ENCODE measurements at regions not wholly inside any gene's neighbourhood (a gene's known extent, or its start where the extent isn't known, plus 50 kb on each side); places are given as distances from the start of the nearest gene placed in this dataset.
"Not testable (repeated sequence)": the region's sequence is repeated elsewhere in the genome, so short reads cannot be mapped to it uniquely, and the experiment has no call there.

GRCh38 chr13:21243045-21243897, 66.8 kb downstream of the MRPL57 start:
- Histone ChIP-seq H3K4me3 (replicated peaks; ENCODE audit: insufficient read depth, low read length) (no peak overlapping the region), H3K27me3 (ENCODE audit: insufficient read depth, poor library complexity, severe bottlenecking) (no peaks in the 10 kb centered on the region), H3K27ac (replicated peaks) (no peak overlapping the region)
- no peak for DNase-seq (ENCODE audit: low read depth in 1 of 2, low spot score in 1 of 2)
- no peak for TF ChIP-seq GABPA (IDR thresholded peaks at IDR 0.05; ENCODE audit: low read depth)
- TF ChIP-seq CTCF (IDR thresholded peaks at IDR 0.05; ENCODE audit: insufficient read depth, low read length) = no peak
- TF ChIP-seq POLR2AphosphoS5 (IDR thresholded peaks at IDR 0.05; ENCODE audit: low read depth) = no peak
- no peak for TF ChIP-seq SPI1 (IDR thresholded peaks at IDR 0.05; ENCODE audit: borderline replicate concordance, low read depth)
- no peak for TF ChIP-seq REST (IDR thresholded peaks at IDR 0.05; ENCODE audit: insufficient replicate concordance, low read depth)

- not testable (repeated sequence) for DNase-seq (ENCODE audit: low read depth in 1 of 2, low spot score in 1 of 2); H3K27me3 ChIP-seq (ENCODE audit: insufficient read depth, poor library complexity, severe bottlenecking); H3K4me3 ChIP-seq (replicated peaks; ENCODE audit: insufficient read depth, low read length); H3K27ac ChIP-seq (replicated peaks)
Measured at GRCh38 chr13:21243898-21244184, 67.4 kb downstream of the MRPL57 start.

GRCh38 chr13:21246761-21247452, 70.4 kb downstream of the MRPL57 start:
- no peak overlapping the region for H3K4me3 ChIP-seq (replicated peaks; ENCODE audit: insufficient read depth, low read length)
- H3K27me3 ChIP-seq (ENCODE audit: insufficient read depth, poor library complexity, severe bottlenecking) = no peaks in the 10 kb centered on the region
- H3K27ac ChIP-seq (replicated peaks) = no peak overlapping the region
- no peak for DNase-seq (ENCODE audit: low read depth in 1 of 2, low spot score in 1 of 2)
- TF ChIP-seq REST (IDR thresholded peaks at IDR 0.05; ENCODE audit: insufficient replicate concordance, low read depth) (no peak), GABPA (IDR thresholded peaks at IDR 0.05; ENCODE audit: low read depth) (no peak), CTCF (IDR thresholded peaks at IDR 0.05; ENCODE audit: insufficient read depth, low read length) (no peak), SPI1 (IDR thresholded peaks at IDR 0.05; ENCODE audit: borderline replicate concordance, low read depth) (no peak)

GRCh38 chr13:21256351-21256761, 79.9 kb downstream of the MRPL57 start:
- TF ChIP-seq POLR2AphosphoS5 (IDR thresholded peaks at IDR 0.05; ENCODE audit: low read depth) (no peak), CTCF (IDR thresholded peaks at IDR 0.05; ENCODE audit: insufficient read depth, low read length) (no peak), REST (IDR thresholded peaks at IDR 0.05; ENCODE audit: insufficient replicate concordance, low read depth) (no peak), SPI1 (IDR thresholded peaks at IDR 0.05; ENCODE audit: borderline replicate concordance, low read depth) (no peak), GABPA (IDR thresholded peaks at IDR 0.05; ENCODE audit: low read depth) (no peak)
- Histone ChIP-seq H3K27me3 (ENCODE audit: insufficient read depth, poor library complexity, severe bottlenecking) (no peaks in the 10 kb centered on the region), H3K4me3 (replicated peaks; ENCODE audit: insufficient read depth, low read length) (no peak overlapping the region), H3K27ac (replicated peaks) (no peak overlapping the region)
- no peak for DNase-seq (ENCODE audit: low read depth in 1 of 2, low spot score in 1 of 2)

All from HL-60 (cell line).